ENCODE measurements at regions not wholly inside any gene's neighbourhood (a gene's known extent, or its start where the extent isn't known, plus 50 kb on each side); places are given as distances from the start of the nearest gene placed in this dataset.
"Not testable (repeated sequence)": the region's sequence is repeated elsewhere in the genome, so short reads cannot be mapped to it uniquely, and the experiment has no call there.

GRCh38 chr11:90446207-90446606 lies 223.4 kb upstream of the CHORDC1 start:
- no peak for DNase-seq (ENCODE audit: low spot score)

GRCh38 chr11:90438069-90438468 lies 215.2 kb upstream of the CHORDC1 start:
- DNase-seq (ENCODE audit: low spot score) = no peak

- DNase-seq (ENCODE audit: low spot score) = no peak
Measured at GRCh38 chr11:90434858-90435257, 212.0 kb upstream of the CHORDC1 start.

GRCh38 chr11:90428836-90429235 lies 206.0 kb upstream of the CHORDC1 start:
- no peak for DNase-seq (ENCODE audit: low spot score)

- DNase-seq (ENCODE audit: low spot score) = no peak
Measured at GRCh38 chr11:90426442-90426841, 203.6 kb upstream of the CHORDC1 start.

- DNase-seq (ENCODE audit: low spot score) = no peak
Measured at GRCh38 chr11:90423378-90423777, 200.5 kb upstream of the CHORDC1 start.

- not testable (repeated sequence) for DNase-seq (ENCODE audit: low spot score)
Measured at GRCh38 chr11:90422787-90423186, 199.9 kb upstream of the CHORDC1 start.

GRCh38 chr11:90414221-90414620 lies 191.4 kb upstream of the CHORDC1 start:
- no peak for DNase-seq (ENCODE audit: low spot score)

GRCh38 chr11:90407350-90407749 lies 184.5 kb upstream of the CHORDC1 start:
- DNase-seq (ENCODE audit: low spot score) = no peak

GRCh38 chr11:90392692-90393091 lies 169.8 kb upstream of the CHORDC1 start:
- no peak for DNase-seq (ENCODE audit: low spot score)

- DNase-seq (ENCODE audit: low spot score) = no peak
Measured at GRCh38 chr11:90391756-90392155, 168.9 kb upstream of the CHORDC1 start.

GRCh38 chr11:90380206-90380605 lies 157.4 kb upstream of the CHORDC1 start:
- DNase-seq (ENCODE audit: low spot score) = no peak

GRCh38 chr11:90373971-90374370 lies 151.1 kb upstream of the CHORDC1 start:
- DNase-seq (ENCODE audit: low spot score) = no peak

GRCh38 chr11:90364527-90364926 lies 141.7 kb upstream of the CHORDC1 start:
- DNase-seq (ENCODE audit: low spot score) = no peak

GRCh38 chr11:90363739-90364138 lies 140.9 kb upstream of the CHORDC1 start:
- no peak for DNase-seq (ENCODE audit: low spot score)

- no peak for DNase-seq (ENCODE audit: low spot score)
Measured at GRCh38 chr11:90355200-90355599, 132.4 kb upstream of the CHORDC1 start.

GRCh38 chr11:90349731-90350130 lies 126.9 kb upstream of the CHORDC1 start:
- DNase-seq (ENCODE audit: low spot score) = no peak

GRCh38 chr11:90344546-90344945 lies 121.7 kb upstream of the CHORDC1 start:
- DNase-seq (ENCODE audit: low spot score) = no peak

- no peak for DNase-seq (ENCODE audit: low spot score)
Measured at GRCh38 chr11:90343673-90344072, 120.8 kb upstream of the CHORDC1 start.

GRCh38 chr11:90341986-90342385 lies 119.1 kb upstream of the CHORDC1 start:
- DNase-seq (ENCODE audit: low spot score) = no peak

GRCh38 chr11:90332415-90332814 lies 109.6 kb upstream of the CHORDC1 start:
- no peak for DNase-seq (ENCODE audit: low spot score)

- DNase-seq (ENCODE audit: low spot score) = no peak
Measured at GRCh38 chr11:90330632-90331031, 107.8 kb upstream of the CHORDC1 start.

GRCh38 chr11:90329043-90329442 lies 106.2 kb upstream of the CHORDC1 start:
- DNase-seq (ENCODE audit: low spot score) = no peak

GRCh38 chr11:90326647-90327046 lies 103.8 kb upstream of the CHORDC1 start:
- DNase-seq (ENCODE audit: low spot score) = no peak

- DNase-seq (ENCODE audit: low spot score) = no peak
Measured at GRCh38 chr11:90323289-90323688, 100.4 kb upstream of the CHORDC1 start.

Data from putamen (tissue), 1 donor.